IMR-90 (cell line): ENCODE measurements at regions not wholly inside any gene's neighbourhood (a gene's known extent, or its start where the extent isn't known, plus 50 kb on each side); places are given as distances from the start of the nearest gene placed in this dataset.

Experiments
- ATAC-seq: fragments of 200-7000 bp; cut with Tn5 transposase; 2 replicates; pipeline ENCODE4 v1.9.1; 2020; ENCODE audit warnings: low read depth, mild to moderate bottlenecking, moderate library complexity
- BruUV-seq: library from RNA; stranded (reverse); fragments of 400-500 nt; replicated peaks from 2 replicates; lab custom pipeline; 2021; lab: Mats Ljungman, UMichigan
- CTCF ChIA-PET: fragments of 300-600 bp; formaldehyde crosslinking; extraction: SDS; loops from one replicate; lab custom pipeline; 2021; ENCODE audit warnings: antibody characterized with exemption; lab: Yijun Ruan, JAX
- POLR2A ChIA-PET: fragments of 300-600 bp; sonication (Branson Sonifier 250); formaldehyde crosslinking; loops from one replicate; lab custom pipeline; 2022; ENCODE audit warnings: antibody characterized with exemption; ENCODE audit not compliant: unreplicated experiment; lab: Charles Lee
- DNase-seq: peaks from one replicate; pipeline ENCODE4 v3.0.0; 2013
- H2AFZ ChIP-seq: replicated peaks from 2 replicates; pipeline ENCODE3; 2013; ENCODE audit warnings: low read length, mild to moderate bottlenecking; ENCODE audit not compliant: poor library complexity
- H2AK5ac ChIP-seq: 2 replicates; pipeline ENCODE4 v1.6.1; 2013; ENCODE audit warnings: low read depth, low read length, inconsistent platforms
- H2AK9ac ChIP-seq: replicated peaks from 2 replicates; pipeline ENCODE3; 2013; ENCODE audit warnings: mild to moderate bottlenecking, low read depth, low read length, moderate library complexity; ENCODE audit not compliant: poor library complexity
- H2BK120ac ChIP-seq: 2 replicates; pipeline ENCODE4 v1.6.1; 2013; ENCODE audit warnings: low read depth, low read length, inconsistent platforms
- H2BK15ac ChIP-seq: 3 replicates; pipeline ENCODE4 v1.6.1; 2013; ENCODE audit warnings: low read depth, low read length, inconsistent platforms
- H2BK20ac ChIP-seq: 2 replicates; pipeline ENCODE4 v1.6.1; 2013; ENCODE audit warnings: low read depth, mild to moderate bottlenecking, inconsistent platforms, low read length, moderate library complexity
- H2BK5ac ChIP-seq: 2 replicates; pipeline ENCODE4 v1.6.1; 2013; ENCODE audit warnings: mild to moderate bottlenecking, low read depth, low read length, inconsistent platforms; ENCODE audit not compliant: poor library complexity, severe bottlenecking
- H3K14ac ChIP-seq: replicated peaks from 2 replicates; pipeline ENCODE4 v1.6.1; 2013; ENCODE audit warnings: low read depth, low read length, inconsistent platforms
- H3K18ac ChIP-seq: 2 replicates; pipeline ENCODE4 v1.6.1; 2013; ENCODE audit warnings: low read depth, low read length, control low read depth
- H3K23ac ChIP-seq: 2 replicates; pipeline ENCODE4 v1.6.1; 2013; ENCODE audit warnings: low read depth, low read length, inconsistent platforms
- H3K27ac ChIP-seq: 2 replicates; pipeline ENCODE4 v1.5.1; 2013; ENCODE audit warnings: mild to moderate bottlenecking, control low read depth, low read length; ENCODE audit not compliant: insufficient read depth
- H3K27me3 ChIP-seq: 2 replicates; pipeline ENCODE4 v1.6.1; 2013; ENCODE audit warnings: low read length; ENCODE audit not compliant: control insufficient read depth, insufficient read depth
- H3K36me3 ChIP-seq: 2 replicates; pipeline ENCODE4 v1.6.1; 2013; ENCODE audit warnings: low read length, mixed read lengths; ENCODE audit not compliant: control insufficient read depth, insufficient read depth
- H3K4ac ChIP-seq: 2 replicates; pipeline ENCODE4 v1.6.1; 2013; ENCODE audit warnings: low read depth, low read length, inconsistent platforms
- H3K4me1 ChIP-seq: 2 replicates; pipeline ENCODE4 v1.6.1; 2013; ENCODE audit warnings: low read length, mixed read lengths; ENCODE audit not compliant: control insufficient read depth, insufficient read depth
- H3K4me2 ChIP-seq: 2 replicates; pipeline ENCODE4 v1.6.1; 2013; ENCODE audit warnings: low read depth, mild to moderate bottlenecking, control low read depth, low read length, moderate library complexity
- H3K4me3 ChIP-seq: 2 replicates; pipeline ENCODE4 v1.5.1; 2013; ENCODE audit warnings: low read depth, mild to moderate bottlenecking, control low read depth, low read length, moderate library complexity; ENCODE audit not compliant: insufficient read depth
- H3K56ac ChIP-seq: 2 replicates; pipeline ENCODE4 v1.6.1; 2013; ENCODE audit warnings: low read length, inconsistent platforms; ENCODE audit not compliant: insufficient read depth; ENCODE audit errors: extremely low read depth
- H3K79me1 ChIP-seq, 2 experiments: 2 replicates each; pipeline ENCODE4 v1.6.1; 2013; ENCODE audit warnings: low read length in 2 of 2, inconsistent platforms in 1 of 2, low read depth in 1 of 2
- H3K9ac ChIP-seq: 2 replicates; pipeline ENCODE4 v1.6.1; 2013; ENCODE audit warnings: low read depth, low read length, control low read depth
- H3K9me1 ChIP-seq: 2 replicates; pipeline ENCODE4 v1.6.1; 2013; ENCODE audit warnings: low read length, inconsistent platforms; ENCODE audit not compliant: insufficient read depth
- H3K9me3 ChIP-seq: 2 replicates; pipeline ENCODE4 v1.6.1; 2013; ENCODE audit warnings: low read length; ENCODE audit not compliant: control insufficient read depth, insufficient read depth
- H4K20me1 ChIP-seq: 2 replicates; pipeline ENCODE4 v1.6.1; 2013; ENCODE audit warnings: low read length, inconsistent platforms; ENCODE audit not compliant: insufficient read depth
- H4K5ac ChIP-seq: 2 replicates; pipeline ENCODE4 v1.6.1; 2013; ENCODE audit warnings: mild to moderate bottlenecking, low read depth, low read length, control low read depth
- H4K8ac ChIP-seq, 2 experiments: 2 replicates each; pipeline ENCODE4 v1.6.1; 2013; ENCODE audit warnings: low read depth in 2 of 2, low read length in 2 of 2, control low read depth in 1 of 2, inconsistent platforms in 1 of 2
- H4K91ac ChIP-seq: 2 replicates; pipeline ENCODE4 v1.6.1; 2013; ENCODE audit warnings: low read depth, low read length, inconsistent platforms; ENCODE audit not compliant: insufficient read depth
- CEBPB ChIP-seq: IDR thresholded peaks from 2 replicates; pipeline ENCODE4 v1.6.1; 2012; ENCODE audit warnings: low read depth, low read length, improper control_type of control experiment
- CHD1 ChIP-seq: IDR thresholded peaks from 2 replicates; pipeline ENCODE4 v1.6.1; 2012; ENCODE audit warnings: low read depth, low read length, improper control_type of control experiment
- FOS ChIP-seq: fragments of 150-350 bp; IDR thresholded peaks from 2 replicates; pipeline ENCODE4 v1.6.1; 2016; ENCODE audit warnings: low read depth, low read length
- MAFK ChIP-seq: IDR thresholded peaks from 2 replicates; pipeline ENCODE4 v1.6.1; 2012; ENCODE audit warnings: low read depth, low read length, improper control_type of control experiment
- MAZ ChIP-seq: IDR thresholded peaks from 2 replicates; pipeline ENCODE4 v1.6.1; 2012; ENCODE audit warnings: low read depth, mild to moderate bottlenecking, low read length, improper control_type of control experiment, moderate library complexity, borderline replicate concordance
- MXI1 ChIP-seq: IDR thresholded peaks from 2 replicates; pipeline ENCODE4 v1.6.1; 2012; ENCODE audit warnings: low read depth, mild to moderate bottlenecking, low read length, moderate library complexity, borderline replicate concordance
- POLR2A ChIP-seq: IDR thresholded peaks from 2 replicates; pipeline ENCODE4 v1.6.1; 2012; ENCODE audit warnings: mild to moderate bottlenecking, low read depth, low read length
- RAD21 ChIP-seq: IDR thresholded peaks from 2 replicates; pipeline ENCODE4 v1.6.1; 2012; ENCODE audit warnings: low read length, improper control_type of control experiment
- RCOR1 ChIP-seq: IDR thresholded peaks from 2 replicates; pipeline ENCODE4 v1.6.1; 2012; ENCODE audit warnings: mild to moderate bottlenecking, low read length, improper control_type of control experiment; ENCODE audit not compliant: insufficient replicate concordance
- SMC3 ChIP-seq: fragments of 150-350 bp; IDR thresholded peaks from 2 replicates; pipeline ENCODE4 v1.6.1; 2016; ENCODE audit warnings: low read depth, mild to moderate bottlenecking, antibody characterized with exemption, low read length, moderate library complexity
- USF2 ChIP-seq: fragments of 150-350 bp; IDR thresholded peaks from 2 replicates; pipeline ENCODE4 v1.6.1; 2017; ENCODE audit warnings: mild to moderate bottlenecking, antibody characterized with exemption, low read length, low read depth
- WGBS, 2 experiments: methylation state at CpG; one replicate each; pipeline versions ENCODE4 v1.1.5 to v1.1.7; 2013; ENCODE audit warnings: missing lambda C conversion rate in 2 of 2; ENCODE audit not compliant: insufficient read length in 1 of 2; ENCODE audit errors: extremely low coverage in 2 of 2; 5-methylcytosine and 5-hydroxymethylcytosine counted together
- dilution Hi-C: fragments of 300-500 bp; cut with HindIII; formaldehyde crosslinking; loops from one replicate; pipeline ENCODE4 v1.14.3; 2018; ENCODE audit warnings: low sequenced_read_pairs; ENCODE audit not compliant: unreplicated experiment
- in situ Hi-C: fragments of 300-500 bp; cut with MboI; formaldehyde crosslinking; loops from 3 replicates; pipeline ENCODE4 v1.14.3; 2019; ENCODE audit warnings: low sequenced_read_pairs, inconsistent platforms, mixed read lengths
- intact Hi-C: fragments of 100-400 bp; cut with micrococcal nuclease; formaldehyde crosslinking; loops from 2 replicates; pipeline ENCODE4 v1.10.0; 2022

DNA sequence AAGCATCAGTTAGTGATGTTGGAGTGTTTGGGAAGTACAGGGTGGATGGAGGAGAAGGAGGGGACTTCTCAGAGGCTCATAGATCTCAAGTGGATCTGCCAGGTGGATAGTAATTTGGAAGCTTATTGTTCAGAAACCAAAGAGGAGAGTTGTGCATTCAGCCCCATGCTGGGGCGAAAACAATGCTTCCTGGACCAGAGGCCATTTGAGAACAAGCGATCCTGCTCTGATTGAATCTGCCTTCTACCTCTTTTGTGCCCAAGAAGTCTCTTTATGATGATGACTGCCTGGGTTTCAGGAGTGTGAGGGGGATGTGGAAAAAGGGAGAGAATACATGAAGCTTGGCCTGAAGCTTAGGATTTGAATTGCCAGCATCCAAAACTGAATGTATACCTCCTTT is 110.8 kb upstream of the SRRM4 start:
- Histone ChIP-seq H2BK15ac (no peak overlapping the region), H3K18ac (no peak overlapping the region), H3K36me3 (no peaks in the 10 kb centered on the region), H3K56ac (no peak overlapping the region), H3K9me1 (no peaks in the 10 kb centered on the region), H2BK120ac (no peak overlapping the region), H2AK5ac (no peak overlapping the region), H4K20me1 (no peaks in the 10 kb centered on the region), H2BK5ac (no peak overlapping the region), H3K9me3 (peaks cover 19% of the 10 kb centered on the region), H4K8ac (no peak overlapping the region), H4K91ac (no peak overlapping the region), H3K27me3 (no peaks in the 10 kb centered on the region), H3K4ac (no peak overlapping the region), H3K79me1 (no peaks in the 10 kb centered on the region), H3K27ac (no peak overlapping the region), H2AFZ (no peak overlapping the region), H3K4me3 (no peak overlapping the region), H3K4me1 (no peaks in the 10 kb centered on the region), H2AK9ac (no peak overlapping the region), H3K4me2 (no peak overlapping the region), H3K9ac (no peak overlapping the region), H4K5ac (no peak overlapping the region), H3K23ac (no peak overlapping the region), H2BK20ac (no peak overlapping the region), H3K14ac (no peak overlapping the region)
- WGBS, 2 experiments: no CpG with 5 or more reads among the region's 2 CpGs
- TF ChIP-seq FOS: no peak
- TF ChIP-seq MAZ: no peak
- no peak for TF ChIP-seq POLR2A
- TF ChIP-seq RAD21: no peak
- no peak for TF ChIP-seq MAFK
- TF ChIP-seq CHD1: no peak
- TF ChIP-seq RCOR1: no peak
- TF ChIP-seq CEBPB: no peak
- TF ChIP-seq MXI1: no peak
- TF ChIP-seq SMC3: no peak
- TF ChIP-seq USF2: no peak
- intact Hi-C loops: no loop called here
- ChIA-PET CTCF (no interaction called here), POLR2A (no interaction called here)
- in situ Hi-C loops: no loop called here
- no TSS peak for BruUV-seq
- DNase-seq (no peak), ATAC-seq (no peak)
- dilution Hi-C loops: no loop called here
